IPS DF 6.9 (cell line): ENCODE measurements at regions not wholly inside any gene's neighbourhood (a gene's known extent, or its start where the extent isn't known, plus 50 kb on each side); places are given as distances from the start of the nearest gene placed in this dataset.

Experiments
- DNase-seq: peaks from one replicate; pipeline ENCODE4 v3.0.0-alpha.2; 2013; ENCODE audit warnings: low read depth, low spot score
- H3K27ac ChIP-seq: one replicate; pipeline ENCODE4 v1.5.1; 2013; ENCODE audit warnings: low read length, control low read depth
- H3K27me3 ChIP-seq: 2 replicates; pipeline ENCODE4 v1.6.1; 2013; ENCODE audit warnings: mild to moderate bottlenecking, low read length; ENCODE audit not compliant: control insufficient read depth, insufficient read depth
- H3K36me3 ChIP-seq: 2 replicates; pipeline ENCODE4 v1.6.1; 2013; ENCODE audit warnings: low read length; ENCODE audit not compliant: control insufficient read depth, insufficient read depth
- H3K4me1 ChIP-seq: 2 replicates; pipeline ENCODE4 v1.6.1; 2013; ENCODE audit warnings: low read length; ENCODE audit not compliant: control insufficient read depth, insufficient read depth
- H3K4me3 ChIP-seq: 2 replicates; pipeline ENCODE4 v1.5.1; 2013; ENCODE audit warnings: mild to moderate bottlenecking, low read length
- H3K9me3 ChIP-seq: 2 replicates; pipeline ENCODE4 v1.6.1; 2013; ENCODE audit warnings: low read length, inconsistent platforms; ENCODE audit not compliant: control insufficient read depth, insufficient read depth
- WGBS: extraction: QIAGEN DNeasy Blood & Tissue Kit; methylation state at CpG from one replicate; pipeline ENCODE4 v1.1.7; 2013; ENCODE audit warnings: mixed read lengths, missing lambda C conversion rate; ENCODE audit not compliant: insufficient read length, insufficient coverage; 5-methylcytosine and 5-hydroxymethylcytosine counted together

GRCh38 chr5:108590799-108591198 is 156.9 kb upstream of the FER start:
- Histone ChIP-seq H3K36me3 (no peaks in the 10 kb centered on the region), H3K27ac (no peak overlapping the region), H3K4me1 (no peaks in the 10 kb centered on the region), H3K9me3 (no peaks in the 10 kb centered on the region), H3K4me3 (no peak overlapping the region), H3K27me3 (no peaks in the 10 kb centered on the region)
- no peak for DNase-seq
- WGBS = no CpG with 5 or more reads among the region's 2 CpGs

- H3K27me3 ChIP-seq = no peaks in the 10 kb centered on the region
- H3K9me3 ChIP-seq = no peaks in the 10 kb centered on the region
- H3K36me3 ChIP-seq = no peaks in the 10 kb centered on the region
- no peak overlapping the region for H3K4me3 ChIP-seq
- DNase-seq = no peak
- WGBS = no CpG with 5 or more reads among the region's 2 CpGs
- no peaks in the 10 kb centered on the region for H3K4me1 ChIP-seq
- H3K27ac ChIP-seq = no peak overlapping the region
Observed at GRCh38 chr5:108588323-108588722, 159.4 kb upstream of the FER start.

DNA sequence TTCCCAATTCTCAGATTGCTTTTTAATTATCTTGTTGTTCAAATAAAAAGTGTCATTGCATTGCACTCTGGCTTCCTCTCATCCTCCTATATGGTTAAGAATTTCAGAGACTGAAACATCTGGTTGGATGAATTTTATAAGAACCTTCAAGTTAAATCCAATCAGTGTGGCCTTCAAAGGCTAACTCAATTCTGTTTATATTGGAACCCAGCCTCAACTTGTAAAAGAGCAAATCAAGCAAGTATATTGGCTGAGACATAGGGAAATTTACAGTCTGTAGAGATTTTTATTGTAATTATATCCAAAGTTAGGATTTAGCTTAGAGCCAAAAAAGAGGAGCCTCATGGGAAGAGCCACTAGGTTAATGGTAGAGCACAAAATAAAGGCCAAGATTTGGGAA is 159.9 kb upstream of the FER start:
- DNase-seq = no peak
- Histone ChIP-seq H3K9me3 (no peaks in the 10 kb centered on the region), H3K27ac (no peak overlapping the region), H3K27me3 (no peaks in the 10 kb centered on the region), H3K36me3 (no peaks in the 10 kb centered on the region), H3K4me3 (no peak overlapping the region), H3K4me1 (no peaks in the 10 kb centered on the region)

- Histone ChIP-seq H3K4me1 (no peaks in the 10 kb centered on the region), H3K36me3 (no peaks in the 10 kb centered on the region), H3K9me3 (no peaks in the 10 kb centered on the region), H3K27ac (no peak overlapping the region), H3K27me3 (no peaks in the 10 kb centered on the region), H3K4me3 (no peak overlapping the region)
- DNase-seq = no peak
Observed at GRCh38 chr5:108581026-108581425, 166.7 kb upstream of the FER start.

DNA sequence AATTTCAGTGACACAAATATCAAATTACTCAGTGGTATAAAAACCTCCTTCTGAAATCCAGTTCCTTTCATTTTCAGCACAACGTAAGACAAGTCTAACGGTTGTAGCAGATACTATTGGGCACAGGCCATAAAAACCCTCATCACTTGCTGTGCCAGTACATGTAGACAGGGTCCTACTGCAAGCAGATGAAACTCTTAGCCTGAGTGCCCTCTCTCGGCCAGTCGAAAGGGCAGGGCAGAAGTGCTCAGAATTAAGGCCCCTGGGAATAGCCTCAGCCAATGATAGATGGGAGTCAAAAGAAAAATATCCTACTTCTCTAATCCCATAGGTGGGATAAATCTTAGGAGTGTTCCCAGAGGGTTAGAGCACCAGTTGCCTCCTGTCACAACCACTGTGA is 168.5 kb upstream of the FER start:
- no CpG with 5 or more reads among the region's 4 CpGs for WGBS
- H3K4me1 ChIP-seq = no peaks in the 10 kb centered on the region
- no peak for DNase-seq
- H3K4me3 ChIP-seq = no peak overlapping the region
- no peaks in the 10 kb centered on the region for H3K9me3 ChIP-seq
- H3K27me3 ChIP-seq = no peaks in the 10 kb centered on the region
- H3K27ac ChIP-seq = no peak overlapping the region
- no peaks in the 10 kb centered on the region for H3K36me3 ChIP-seq

DNA sequence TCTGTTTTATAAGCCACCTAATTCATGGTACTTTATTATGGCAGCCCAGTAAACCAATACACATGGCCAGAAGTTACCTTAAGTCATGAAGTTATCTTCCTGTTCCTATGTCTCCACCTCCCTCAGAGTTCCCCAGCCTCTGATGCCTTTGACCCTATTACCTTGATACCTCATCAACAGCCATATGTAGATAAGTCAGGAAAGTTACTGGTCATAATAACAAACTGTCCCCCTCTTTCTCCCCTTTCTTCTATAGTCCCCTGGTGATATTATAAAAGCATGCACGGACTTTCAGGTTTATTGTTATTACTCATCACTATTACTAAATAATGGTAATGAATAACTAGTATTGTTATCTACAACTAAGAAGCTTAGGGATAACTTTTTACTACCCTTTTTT is 168.9 kb upstream of the FER start:
- no peaks in the 10 kb centered on the region for H3K4me1 ChIP-seq

DNA sequence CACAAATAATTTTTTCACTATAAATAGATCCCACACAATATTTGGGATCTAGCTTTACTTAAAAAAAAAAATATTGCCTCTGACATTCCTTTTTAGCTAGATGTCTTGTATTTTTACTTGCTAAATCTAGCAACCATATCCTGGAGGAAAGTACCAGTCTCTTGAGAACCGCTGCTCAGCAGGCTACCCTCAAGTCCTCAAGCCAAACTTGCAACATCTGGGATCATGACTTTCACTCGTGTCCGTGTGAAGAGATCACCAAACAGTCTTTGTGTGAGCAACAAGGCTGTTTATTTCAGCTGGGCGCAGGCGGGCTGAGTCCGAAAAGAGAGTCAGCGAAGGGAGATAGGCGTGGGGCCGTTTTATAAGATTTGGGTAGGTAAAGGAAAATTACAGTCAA is 180.3 kb upstream of the FER start:
- Histone ChIP-seq H3K27me3 (no peaks in the 10 kb centered on the region), H3K36me3 (peaks cover 3% of the 10 kb centered on the region; the same call in 1 of the 2 replicates), H3K4me3 (no peak overlapping the region), H3K9me3 (no peaks in the 10 kb centered on the region), H3K27ac (no peak overlapping the region), H3K4me1 (peaks cover under 1% of the 10 kb centered on the region; the same call in 1 of the 2 replicates)
- WGBS = no CpG with 5 or more reads among the region's 9 CpGs
- DNase-seq = no peak

More for the DNA sequence above, 168.9 kb upstream of the FER start:
- no peak overlapping the region for H3K27ac ChIP-seq
- no peak for DNase-seq
- H3K27me3 ChIP-seq = no peaks in the 10 kb centered on the region
- no peak overlapping the region for H3K4me3 ChIP-seq
- WGBS = no CpG with 5 or more reads among the region's 1 CpG
- H3K9me3 ChIP-seq = no peaks in the 10 kb centered on the region; the same call in 1 of the 2 replicates
- no peaks in the 10 kb centered on the region for H3K36me3 ChIP-seq

DNA sequence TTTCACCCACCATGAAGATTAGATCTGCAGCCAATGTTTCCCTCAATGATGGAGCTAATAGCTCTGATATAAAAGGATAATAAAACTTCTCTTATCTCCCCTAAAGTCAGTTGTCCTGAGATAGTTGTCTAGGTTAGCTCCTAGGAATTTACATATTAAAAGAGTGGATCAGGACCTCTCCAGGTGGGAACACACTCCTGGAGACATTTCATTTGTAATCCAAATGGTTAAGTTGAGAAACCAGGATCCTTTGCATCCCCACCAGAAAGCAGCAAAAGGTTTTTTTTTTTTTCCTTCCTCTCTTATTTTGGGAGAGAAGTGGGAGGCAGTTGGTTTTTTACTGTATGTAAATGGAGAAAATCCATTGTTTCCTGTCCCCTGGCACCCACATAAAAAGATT is 182.5 kb upstream of the FBXL17 start:
- no peak for DNase-seq
- Histone ChIP-seq H3K36me3 (peaks cover 3% of the 10 kb centered on the region; the same call in 1 of the 2 replicates), H3K27ac (no peak overlapping the region), H3K9me3 (no peaks in the 10 kb centered on the region), H3K27me3 (no peaks in the 10 kb centered on the region), H3K4me1 (peaks cover 3% of the 10 kb centered on the region), H3K4me3 (no peak overlapping the region)

DNA sequence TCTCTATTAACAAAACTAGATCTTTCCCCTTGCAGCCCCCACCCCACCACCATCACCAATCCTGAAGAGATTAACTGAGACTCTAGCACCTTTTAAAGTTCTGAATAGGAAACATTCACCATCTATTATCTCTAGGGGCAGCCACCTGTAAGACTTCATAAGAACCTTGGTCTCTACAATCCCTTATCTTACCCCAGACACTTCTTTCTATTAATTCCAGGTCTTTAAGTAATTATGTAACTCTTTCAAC is 180.2 kb upstream of the FBXL17 start:
- no peak for DNase-seq
- peaks cover 3% of the 10 kb centered on the region; the same call in 1 of the 2 replicates for H3K36me3 ChIP-seq
- no peak overlapping the region for H3K4me3 ChIP-seq
- H3K4me1 ChIP-seq = peaks cover 3% of the 10 kb centered on the region
- no peaks in the 10 kb centered on the region for H3K9me3 ChIP-seq
- no peak overlapping the region for H3K27ac ChIP-seq
- H3K27me3 ChIP-seq = no peaks in the 10 kb centered on the region

GRCh38 chr5:108561416-108562204 is 179.7 kb upstream of the FBXL17 start:
- Histone ChIP-seq H3K4me3 (no peak overlapping the region), H3K27ac (no peak overlapping the region), H3K36me3 (peaks cover 3% of the 10 kb centered on the region; the same call in 1 of the 2 replicates), H3K27me3 (no peaks in the 10 kb centered on the region), H3K9me3 (no peaks in the 10 kb centered on the region), H3K4me1 (peaks cover 3% of the 10 kb centered on the region)
- WGBS = no CpG with 5 or more reads among the region's 2 CpGs
- DNase-seq = no peak

DNA sequence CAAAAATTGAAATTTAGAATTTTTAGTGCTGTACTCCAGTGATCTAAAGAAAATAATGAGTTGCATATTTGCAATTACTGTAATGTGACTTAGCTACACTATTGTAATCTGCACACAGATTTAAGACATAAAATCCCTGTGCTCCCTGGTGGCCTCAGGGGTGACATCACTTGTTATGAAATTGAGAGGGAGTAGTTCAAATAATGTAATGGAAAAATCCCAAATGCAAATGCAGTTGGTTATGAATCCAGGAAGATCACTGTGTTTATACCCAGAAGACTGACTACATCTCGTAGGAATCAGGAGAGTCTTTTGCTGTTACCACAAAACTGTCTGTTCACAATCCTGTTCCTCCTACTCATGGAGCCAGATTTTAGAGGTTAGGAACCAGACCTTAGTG is 178.7 kb upstream of the FBXL17 start:
- WGBS = no CpG with 5 or more reads among the region's 1 CpG
- H3K4me1 ChIP-seq = peaks cover 3% of the 10 kb centered on the region
- no peaks in the 10 kb centered on the region for H3K9me3 ChIP-seq
- no peak overlapping the region for H3K4me3 ChIP-seq
- no peaks in the 10 kb centered on the region for H3K27me3 ChIP-seq
- no peak overlapping the region for H3K27ac ChIP-seq
- peaks cover 3% of the 10 kb centered on the region; the same call in 1 of the 2 replicates for H3K36me3 ChIP-seq
- no peak for DNase-seq
